H1 (cell line): ENCODE measurements at regions not wholly inside any gene's neighbourhood (a gene's known extent, or its start where the extent isn't known, plus 50 kb on each side); places are given as distances from the start of the nearest gene placed in this dataset.

Experiments
- CREB1 ChIP-seq: IDR thresholded peaks from 2 replicates; pipeline ENCODE4 v1.6.1; 2012; ENCODE audit warnings: inconsistent platforms
- EP300 ChIP-seq, 2 experiments: IDR thresholded peaks; 1 replicate in 1 of 2; 2 replicates in 1 of 2; pipeline ENCODE4 v1.6.1; 2011 to 2012; ENCODE audit warnings: low read depth in 2 of 2, low read length in 2 of 2, mild to moderate bottlenecking in 2 of 2, borderline replicate concordance in 1 of 2, inconsistent platforms in 1 of 2, moderate library complexity in 1 of 2
- EZH2 ChIP-seq: fragments of 200-600 bp; sonication (generic); IDR thresholded peaks from 2 replicates; pipeline ENCODE4 v1.7.1; 2012; ENCODE audit warnings: low read depth, mild to moderate bottlenecking, moderate library complexity, low read length, inconsistent platforms; ENCODE audit not compliant: severe bottlenecking
- JUND ChIP-seq: IDR thresholded peaks from 2 replicates; pipeline ENCODE4 v1.6.1; 2011; ENCODE audit warnings: mild to moderate bottlenecking, improper control_type of control experiment, low read length
- POLR2A ChIP-seq, 2 experiments: IDR thresholded peaks; 1 replicate in 1 of 2; 2 replicates in 1 of 2; pipeline ENCODE4 v1.6.1; 2011; ENCODE audit warnings: low read depth in 2 of 2, low read length in 2 of 2, mild to moderate bottlenecking in 2 of 2; ENCODE audit errors: control extremely low read depth in 1 of 2
- POLR2AphosphoS5 ChIP-seq: IDR thresholded peaks from 2 replicates; pipeline ENCODE4 v1.6.1; 2011; ENCODE audit warnings: low read depth, low read length
- RFX5 ChIP-seq: IDR thresholded peaks from 2 replicates; pipeline ENCODE4 v1.6.1; 2011; ENCODE audit warnings: low read depth, low read length, improper control_type of control experiment, borderline replicate concordance
- YY1 ChIP-seq: IDR thresholded peaks from 2 replicates; pipeline ENCODE4 v1.6.1; 2011; ENCODE audit warnings: low read depth, mild to moderate bottlenecking, low read length
- TF ChIP-seq, protein P1 (sequence below), 3 experiments: IDR thresholded peaks; 1 replicate in 2 of 3; 2 replicates in 1 of 3; pipeline versions ENCODE4 v1.5.1 to v1.6.1; 2011; ENCODE audit warnings: low read length in 3 of 3, mild to moderate bottlenecking in 3 of 3, inconsistent platforms in 2 of 3, low read depth in 1 of 3, moderate library complexity in 1 of 3; ENCODE audit not compliant: insufficient read depth in 1 of 3; ENCODE audit errors: control extremely low read depth in 1 of 3
- TF ChIP-seq, protein P2 (sequence below): IDR thresholded peaks from 2 replicates; pipeline ENCODE4 v1.6.1; 2012; ENCODE audit warnings: inconsistent platforms

GRCh38 chr2:101016-101415 lies 54.7 kb upstream of the FAM110C start:
- no peak for TF ChIP-seq RFX5
- TF ChIP-seq JUND: no peak
- no peak for TF ChIP-seq EZH2
- TF ChIP-seq, protein P1, sequence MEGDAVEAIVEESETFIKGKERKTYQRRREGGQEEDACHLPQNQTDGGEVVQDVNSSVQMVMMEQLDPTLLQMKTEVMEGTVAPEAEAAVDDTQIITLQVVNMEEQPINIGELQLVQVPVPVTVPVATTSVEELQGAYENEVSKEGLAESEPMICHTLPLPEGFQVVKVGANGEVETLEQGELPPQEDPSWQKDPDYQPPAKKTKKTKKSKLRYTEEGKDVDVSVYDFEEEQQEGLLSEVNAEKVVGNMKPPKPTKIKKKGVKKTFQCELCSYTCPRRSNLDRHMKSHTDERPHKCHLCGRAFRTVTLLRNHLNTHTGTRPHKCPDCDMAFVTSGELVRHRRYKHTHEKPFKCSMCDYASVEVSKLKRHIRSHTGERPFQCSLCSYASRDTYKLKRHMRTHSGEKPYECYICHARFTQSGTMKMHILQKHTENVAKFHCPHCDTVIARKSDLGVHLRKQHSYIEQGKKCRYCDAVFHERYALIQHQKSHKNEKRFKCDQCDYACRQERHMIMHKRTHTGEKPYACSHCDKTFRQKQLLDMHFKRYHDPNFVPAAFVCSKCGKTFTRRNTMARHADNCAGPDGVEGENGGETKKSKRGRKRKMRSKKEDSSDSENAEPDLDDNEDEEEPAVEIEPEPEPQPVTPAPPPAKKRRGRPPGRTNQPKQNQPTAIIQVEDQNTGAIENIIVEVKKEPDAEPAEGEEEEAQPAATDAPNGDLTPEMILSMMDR (IDR thresholded peaks at IDR 0.05; ENCODE audit: control extremely low read depth in 1 of 3, insufficient read depth in 1 of 3, low read depth in 1 of 3, low read length in 3 of 3): no peak
- TF ChIP-seq POLR2A (IDR thresholded peaks at IDR 0.05; ENCODE audit: control extremely low read depth in 1 of 2, low read depth in 2 of 2, low read length in 2 of 2): no peak
- TF ChIP-seq CREB1: no peak
- TF ChIP-seq, protein P2, sequence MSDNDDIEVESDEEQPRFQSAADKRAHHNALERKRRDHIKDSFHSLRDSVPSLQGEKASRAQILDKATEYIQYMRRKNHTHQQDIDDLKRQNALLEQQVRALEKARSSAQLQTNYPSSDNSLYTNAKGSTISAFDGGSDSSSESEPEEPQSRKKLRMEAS: no peak
- no peak for TF ChIP-seq EP300 (IDR thresholded peaks at IDR 0.05; ENCODE audit: borderline replicate concordance in 1 of 2, low read depth in 2 of 2, low read length in 2 of 2)
- TF ChIP-seq POLR2AphosphoS5: no peak
- no peak for TF ChIP-seq YY1
